Activated naive CD4-positive, alpha-beta T cell (primary cell): ENCODE measurements at regions not wholly inside any gene's neighbourhood (a gene's known extent, or its start where the extent isn't known, plus 50 kb on each side); places are given as distances from the start of the nearest gene placed in this dataset.

Experiments
- DNase-seq, 4 experiments: peaks; one replicate each; lab custom pipeline; 2025; lab: John Stamatoyannopoulos, UW

DNA sequence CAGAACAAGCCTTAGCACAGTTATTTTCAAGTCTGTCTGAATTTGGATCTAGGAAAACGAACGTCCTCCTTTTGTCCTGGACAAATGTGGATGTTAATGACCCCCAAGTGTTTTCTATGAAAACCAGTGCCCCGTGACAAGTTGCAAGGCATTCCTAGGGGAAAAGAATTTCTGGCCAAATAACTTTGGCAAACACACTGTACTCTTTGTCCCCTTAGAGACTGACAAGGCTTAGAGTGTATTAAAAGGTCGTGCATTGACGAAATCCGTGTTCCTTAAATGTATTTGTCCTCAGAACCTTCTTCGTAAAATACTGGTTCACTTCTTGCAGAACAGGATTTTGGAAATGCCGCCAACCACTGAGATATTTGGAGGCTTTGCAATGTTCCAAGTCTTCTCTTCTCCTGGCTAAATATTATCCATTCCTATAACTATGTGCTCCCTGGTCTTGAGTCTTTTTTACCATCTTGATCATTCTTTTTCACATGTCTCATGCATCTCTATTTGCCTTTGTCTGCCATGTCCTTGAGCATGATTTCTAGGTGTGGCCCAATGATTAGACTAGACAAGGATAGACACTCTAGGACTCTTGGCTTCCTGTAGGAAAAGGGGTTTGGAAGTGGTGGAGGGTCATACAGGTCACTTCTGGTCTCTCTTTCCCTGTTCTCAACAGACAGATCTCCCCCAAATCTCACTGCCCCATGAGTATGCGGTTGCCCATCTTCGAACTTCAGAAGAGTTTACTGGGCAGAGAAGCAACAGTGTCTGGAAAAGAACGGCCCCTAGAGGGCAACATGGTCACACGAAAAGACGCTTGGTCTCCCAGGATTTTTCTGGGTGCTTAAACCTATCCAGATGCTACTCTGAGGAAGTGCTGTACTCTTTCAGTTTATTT, 117.5 kb downstream of the EDEM1 start:
- DNase-seq, result no peak

DNA sequence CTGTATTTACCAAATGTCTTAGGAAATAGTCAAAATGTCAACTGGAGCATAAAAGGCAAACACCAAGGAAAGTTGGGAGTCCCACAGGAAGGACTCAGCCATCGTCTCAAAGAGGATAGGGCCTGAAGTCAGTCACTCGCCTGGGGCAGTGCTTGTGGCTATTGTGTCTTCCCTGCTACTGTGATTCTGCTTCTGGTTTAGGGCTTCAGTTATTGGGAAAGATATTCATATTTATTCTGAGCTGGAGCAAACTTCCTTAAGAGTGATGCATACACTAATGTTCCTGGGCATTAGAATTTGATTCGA, 118.1 kb downstream of the EDEM1 start:
- no peak for DNase-seq

DNA sequence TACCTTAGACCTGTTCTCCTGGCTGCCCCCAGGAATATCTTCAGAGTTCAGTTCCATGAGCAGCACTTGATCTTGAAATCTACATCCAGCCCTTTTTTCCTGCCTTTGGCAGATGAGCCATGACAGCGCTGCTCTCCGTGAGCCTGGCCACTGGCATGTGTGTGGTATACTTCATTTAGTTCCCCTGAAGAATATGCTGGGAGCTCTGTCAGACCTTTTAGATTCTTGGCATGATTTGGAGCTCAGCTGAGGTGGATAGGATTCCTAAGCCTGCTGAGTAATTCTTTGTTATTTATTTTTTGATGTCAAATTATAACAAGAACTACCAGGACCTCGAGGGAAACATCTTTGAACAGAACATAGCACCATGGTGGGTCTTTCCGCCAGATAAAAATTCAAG, 121.7 kb downstream of the EDEM1 start:
- DNase-seq, result no peak

DNA sequence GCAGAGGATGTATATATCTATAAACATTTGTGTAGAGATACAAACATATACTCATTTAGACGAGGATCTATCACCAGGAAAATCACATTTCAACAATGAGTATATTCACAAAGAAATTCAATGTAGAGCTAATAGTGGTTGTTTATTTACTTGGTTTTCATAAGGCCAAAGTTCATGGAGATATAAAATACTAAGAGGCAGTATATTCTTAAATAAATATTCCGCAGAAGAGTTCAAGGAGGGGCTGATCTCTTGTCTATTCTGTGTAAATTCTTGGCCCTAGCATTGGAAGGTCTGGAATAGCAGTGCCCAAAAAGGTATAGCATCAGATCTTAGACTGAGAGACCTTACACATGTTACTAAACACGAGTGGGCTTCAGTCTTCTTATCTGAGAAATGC, 122.1 kb downstream of the EDEM1 start:
- no peak for DNase-seq

DNA sequence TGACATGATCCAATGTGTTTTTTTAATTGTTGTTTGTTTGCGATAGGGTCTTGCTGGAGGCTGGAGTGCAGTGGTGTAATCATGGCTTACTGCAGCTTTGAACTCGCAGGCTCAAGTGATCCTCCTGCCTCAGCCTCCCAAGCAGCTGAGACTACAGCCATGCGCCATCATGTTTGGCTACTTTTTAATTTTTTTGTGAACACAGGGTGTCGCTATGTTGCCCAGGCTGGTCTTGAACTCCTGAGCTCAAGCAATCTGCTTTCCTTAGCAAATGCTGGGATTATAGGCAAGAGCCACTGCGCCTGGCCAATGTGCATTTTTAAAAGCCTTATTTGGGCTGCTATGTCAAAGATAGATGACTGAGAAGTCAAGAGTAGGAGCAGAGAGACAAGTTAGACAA, 123.0 kb downstream of the EDEM1 start:
- DNase-seq, result no peak

DNA sequence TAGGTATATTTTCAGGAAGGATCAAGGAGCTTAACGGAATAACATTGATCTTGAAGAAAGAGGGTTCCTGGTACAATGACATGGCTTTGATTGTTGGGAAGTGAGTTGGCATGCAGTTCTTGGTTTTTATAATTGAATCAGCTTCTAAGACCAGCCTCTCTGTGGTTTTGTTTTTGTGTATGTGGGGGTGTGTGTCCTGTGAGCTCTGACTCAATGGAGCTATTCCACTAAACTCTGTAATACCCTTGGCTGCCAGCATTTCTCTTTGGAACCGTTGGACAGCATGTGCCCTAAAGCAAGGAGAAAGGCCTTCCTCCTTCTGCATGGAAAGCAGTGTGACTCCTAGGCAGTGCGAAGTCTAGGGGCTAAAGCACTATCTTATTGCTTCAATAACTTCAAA, 124.8 kb downstream of the EDEM1 start:
- no peak for DNase-seq

DNA sequence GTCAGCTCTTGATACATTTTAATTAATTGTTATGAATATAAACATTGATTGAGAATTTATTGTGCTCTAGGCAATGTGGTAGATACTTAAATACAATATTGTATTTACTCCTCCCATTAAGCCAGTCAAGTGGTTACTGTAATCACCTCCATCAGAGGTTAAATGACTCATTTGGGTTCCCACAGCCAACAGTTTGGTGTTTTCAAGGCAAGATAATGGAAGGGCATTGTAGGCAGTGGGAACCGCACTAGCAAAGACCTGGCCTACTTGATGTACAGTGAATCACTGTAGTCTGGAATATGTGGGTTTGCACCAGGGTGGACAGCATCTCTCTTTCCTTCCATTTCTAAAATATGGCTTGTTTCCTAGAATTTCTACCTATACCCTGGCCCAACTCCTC, 127.4 kb downstream of the EDEM1 start:
- DNase-seq, result no peak

DNA sequence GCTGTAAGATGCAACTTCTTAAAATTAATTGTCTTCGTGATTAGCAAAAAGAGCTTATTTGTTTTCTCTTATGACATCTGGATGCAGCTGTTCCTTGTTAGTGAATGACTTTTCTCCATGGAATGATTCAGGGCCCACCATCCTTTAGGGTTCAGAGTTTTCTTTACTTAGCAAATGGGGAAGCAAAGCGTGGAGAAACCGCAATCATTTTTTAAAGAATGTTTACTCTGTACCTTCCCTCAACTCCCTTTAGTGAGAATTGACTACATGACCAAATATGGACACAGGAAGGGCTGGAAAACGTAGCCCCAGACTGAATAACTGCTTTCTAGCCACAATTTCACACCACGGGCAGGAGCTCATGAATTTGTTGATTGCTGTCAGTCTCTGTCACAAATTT, 130.1 kb downstream of the EDEM1 start:
- no peak for DNase-seq

DNA sequence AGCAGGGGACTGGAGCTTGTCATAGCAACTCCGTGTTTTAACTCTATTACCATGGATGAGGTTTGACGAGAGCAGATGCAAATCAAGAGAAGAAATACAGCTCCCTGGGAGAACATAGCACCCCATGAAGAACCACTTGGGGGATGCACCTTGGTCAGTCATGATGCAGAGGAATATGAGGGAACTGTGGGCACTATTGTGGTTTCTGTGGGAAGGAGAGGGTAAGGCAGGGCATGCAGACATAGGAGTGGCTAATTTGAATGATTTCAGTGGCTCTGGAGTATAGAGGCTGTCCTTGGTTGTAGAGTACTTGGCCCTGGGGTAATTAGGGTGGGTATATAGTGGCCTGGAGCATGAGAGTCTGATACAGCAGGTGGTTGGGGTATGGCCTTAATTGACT, 131.9 kb downstream of the EDEM1 start:
- no peak for DNase-seq

DNA sequence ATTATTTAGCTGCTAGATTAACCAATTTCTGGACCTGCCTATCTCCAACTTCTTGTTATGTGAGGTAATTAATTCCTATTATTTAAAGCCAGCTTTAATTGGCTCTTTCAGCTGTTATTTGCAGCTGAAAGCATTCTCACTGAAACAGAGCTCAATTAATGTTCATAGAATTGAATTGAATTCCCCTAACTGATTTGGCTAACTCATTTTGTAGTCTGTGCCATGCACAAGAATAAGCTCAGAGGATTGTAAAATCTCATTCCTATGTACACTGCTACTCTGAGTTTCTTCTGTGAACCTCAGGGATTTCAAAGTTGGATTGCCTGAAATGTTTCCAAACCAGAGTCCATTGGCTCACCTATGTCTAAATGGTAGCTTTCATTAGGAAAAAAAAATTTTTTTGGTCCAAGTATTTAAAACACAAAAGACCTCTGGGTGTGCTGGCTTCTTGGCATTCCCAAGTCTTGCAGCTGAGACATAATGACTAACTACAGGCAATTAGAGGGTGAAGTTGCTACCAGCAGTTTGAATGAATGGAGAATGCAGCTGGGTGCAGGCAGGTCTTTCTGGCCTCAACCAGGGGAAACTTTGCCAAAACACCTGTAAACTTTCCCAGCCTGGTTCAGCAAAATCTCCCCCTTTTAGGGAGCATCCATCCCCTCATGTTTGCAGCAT, 134.3 kb downstream of the EDEM1 start:
- DNase-seq, result no peak

DNA sequence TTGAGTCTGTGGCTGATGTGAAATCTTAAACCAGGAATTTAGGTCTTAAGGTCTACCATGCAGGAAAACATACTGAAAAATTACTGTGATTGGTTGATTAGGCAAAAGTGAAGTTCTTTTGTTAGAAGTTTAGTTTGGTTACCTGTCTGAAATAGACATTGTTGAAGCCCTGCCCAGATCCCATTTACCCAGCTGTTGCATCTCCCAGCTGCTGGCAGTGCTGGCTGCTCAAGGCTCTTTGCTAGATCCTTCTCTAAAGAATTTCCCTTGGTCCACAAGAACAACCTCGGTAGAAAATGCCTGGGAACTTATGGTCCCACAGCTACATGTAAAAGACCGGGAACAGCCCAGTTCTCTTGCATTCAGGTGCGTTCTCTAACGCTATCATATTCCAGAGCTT, 137.3 kb downstream of the EDEM1 start:
- DNase-seq, result no peak

DNA sequence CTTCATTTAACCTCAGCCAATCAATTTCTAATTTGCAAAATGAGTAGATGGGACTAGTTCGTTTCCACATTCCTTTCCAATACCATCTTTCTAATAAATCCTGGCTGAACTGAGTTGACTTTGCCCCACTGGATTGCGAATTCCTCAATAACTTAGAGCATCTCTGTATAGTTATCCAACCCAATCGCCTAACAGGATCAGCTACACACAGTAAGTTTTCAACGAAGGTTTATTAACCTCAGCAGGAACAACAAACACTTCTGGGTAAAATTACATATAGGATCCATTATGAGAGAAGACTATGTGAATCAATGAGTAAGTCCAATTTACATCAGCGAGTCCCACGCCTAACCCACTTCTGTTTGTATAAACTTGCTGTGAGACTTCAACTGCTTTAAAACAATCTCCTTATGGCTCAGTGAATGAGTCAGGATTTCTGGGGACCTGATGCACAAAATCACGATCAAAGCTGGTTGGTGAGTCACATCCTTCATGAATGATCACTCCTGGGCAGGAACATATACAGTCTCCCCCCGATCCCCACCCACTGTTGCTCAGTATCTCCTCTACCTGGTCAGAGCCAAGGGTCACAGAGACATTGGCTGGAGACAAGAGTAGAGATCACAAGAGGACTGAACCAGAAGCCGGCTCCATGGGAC, 142.8 kb downstream of the EDEM1 start:
- no peak for DNase-seq

DNA sequence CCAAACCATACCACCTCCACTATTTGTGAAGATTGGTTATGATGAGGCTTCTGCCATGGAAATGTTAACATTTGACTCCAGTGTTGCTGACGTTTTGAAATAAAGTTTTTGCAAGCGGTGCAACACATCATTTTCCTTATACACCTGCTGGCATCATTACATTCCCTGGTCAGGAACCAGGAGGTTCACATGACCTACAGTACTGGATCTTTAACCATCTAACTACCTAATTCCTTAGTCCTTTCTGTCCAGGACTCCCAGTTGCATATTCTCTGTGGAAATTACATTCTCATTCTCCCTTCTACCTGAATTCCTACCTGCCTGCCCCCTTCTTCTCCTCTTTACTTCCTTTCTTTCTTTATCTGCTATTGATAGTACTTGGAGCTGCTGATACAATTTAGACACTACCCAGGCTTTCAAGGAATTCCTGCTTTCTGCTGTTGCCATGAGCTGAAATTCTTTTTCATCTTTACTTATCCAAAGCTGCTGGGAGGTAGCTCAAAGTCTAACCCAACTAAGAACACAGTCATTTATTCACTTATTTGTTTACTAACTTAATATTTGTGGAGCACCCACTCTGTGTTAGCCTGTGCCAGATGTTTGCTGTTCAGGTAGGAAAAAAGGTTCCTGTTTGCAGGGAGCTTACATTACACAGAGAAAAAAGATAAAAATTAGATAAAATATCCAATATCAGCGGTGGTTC, 144.2 kb downstream of the EDEM1 start:
- no peak for DNase-seq

DNA sequence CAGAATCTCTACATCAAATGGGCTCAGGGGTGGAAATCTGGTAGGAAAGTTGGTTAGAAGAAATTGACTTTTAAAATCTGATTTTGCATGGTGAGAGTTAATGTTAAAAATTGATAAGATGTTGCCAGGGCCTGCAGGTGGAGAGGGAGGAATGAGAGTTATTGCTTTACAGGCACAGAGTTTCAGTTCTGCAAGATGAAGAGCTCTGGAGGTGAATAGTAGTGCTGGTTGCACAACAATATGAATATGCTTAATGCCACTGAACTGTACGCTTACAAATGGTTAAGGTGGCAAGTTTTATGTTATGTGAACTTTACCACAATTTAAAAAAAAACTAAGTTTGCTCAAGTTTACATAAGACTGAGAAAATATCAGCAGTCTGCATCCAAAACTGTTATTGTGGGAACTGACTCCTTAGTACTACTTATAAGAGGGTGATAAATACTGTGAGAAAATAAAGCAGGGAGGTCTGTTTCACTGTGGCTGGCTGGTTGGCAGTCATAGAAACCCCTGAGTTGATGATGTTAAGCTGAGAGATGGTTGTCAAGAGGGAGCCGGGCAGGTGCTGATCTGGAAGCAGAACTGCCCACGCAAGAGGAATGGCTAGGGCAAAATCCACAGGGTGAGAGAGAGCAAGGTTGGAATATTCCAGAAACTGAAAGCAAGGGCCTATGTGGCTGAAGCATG, 144.9 kb downstream of the EDEM1 start:
- no peak for DNase-seq

DNA sequence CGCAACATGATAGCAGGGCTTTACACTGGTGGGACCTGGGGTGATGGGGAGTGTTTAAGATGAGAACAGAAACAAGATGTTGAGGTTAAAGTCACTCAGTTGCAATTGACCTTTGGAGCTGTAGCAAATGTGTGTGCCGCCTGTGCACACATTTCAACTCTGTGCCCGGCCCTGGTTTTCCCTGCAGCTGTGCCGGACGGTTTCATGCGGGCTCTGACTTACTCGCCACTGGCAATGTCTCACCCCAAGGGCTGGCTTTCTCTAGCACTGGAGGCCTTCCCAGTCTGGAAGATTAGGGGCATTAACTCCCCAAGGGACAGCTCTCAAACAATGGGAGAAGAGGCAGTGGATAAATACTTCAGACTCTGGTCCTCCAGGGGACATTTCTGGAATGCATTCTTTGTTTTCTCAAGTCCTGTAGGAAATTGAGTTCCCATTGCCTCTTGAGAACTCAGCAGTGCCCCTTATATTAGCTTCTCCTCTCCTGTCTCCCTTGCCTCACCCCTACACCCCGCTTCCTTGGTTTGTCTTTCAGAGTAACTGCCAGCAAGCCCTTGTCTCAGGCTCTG, 152.5 kb downstream of the EDEM1 start:
- DNase-seq, result no peak

DNA sequence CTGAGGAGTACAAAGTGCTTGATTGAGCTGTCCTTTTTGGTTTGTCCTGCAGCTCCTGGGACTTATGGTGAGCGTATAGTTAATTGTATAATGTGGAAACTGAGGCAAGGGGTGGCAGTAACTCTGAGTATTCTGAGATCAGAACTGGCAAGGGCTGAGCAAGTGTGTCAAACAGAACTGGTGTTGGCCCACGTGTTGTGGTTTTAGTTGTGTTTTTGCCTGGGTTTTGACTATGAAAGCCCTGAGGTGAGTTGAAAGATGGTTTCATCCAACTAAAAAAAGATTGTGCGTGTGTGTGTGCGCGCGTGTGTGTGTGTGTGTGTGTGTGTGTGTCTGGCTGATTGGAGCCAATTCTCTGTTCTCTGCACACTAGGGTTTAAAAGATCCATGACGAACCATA, 154.1 kb downstream of the EDEM1 start:
- DNase-seq, result no peak

DNA sequence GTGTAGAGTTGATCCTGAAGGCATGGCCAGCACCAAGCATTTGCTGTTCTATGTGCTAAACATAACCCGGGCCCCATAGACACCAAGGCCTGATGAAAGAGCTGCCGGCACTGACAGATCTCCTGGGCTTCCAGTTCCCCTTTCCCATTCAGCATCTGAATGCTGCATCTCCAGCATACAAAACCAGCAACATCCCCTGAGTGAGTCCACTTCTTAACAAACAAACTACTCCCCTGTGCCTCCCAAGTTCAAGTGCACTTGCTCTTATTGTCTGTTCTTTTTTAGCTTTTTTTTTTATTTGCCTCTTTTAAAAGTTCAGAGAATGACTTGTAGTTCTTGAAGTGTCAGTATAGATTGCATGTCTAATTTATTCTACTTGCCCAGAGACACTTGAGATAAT, 156.0 kb downstream of the EDEM1 start:
- no peak for DNase-seq

DNA sequence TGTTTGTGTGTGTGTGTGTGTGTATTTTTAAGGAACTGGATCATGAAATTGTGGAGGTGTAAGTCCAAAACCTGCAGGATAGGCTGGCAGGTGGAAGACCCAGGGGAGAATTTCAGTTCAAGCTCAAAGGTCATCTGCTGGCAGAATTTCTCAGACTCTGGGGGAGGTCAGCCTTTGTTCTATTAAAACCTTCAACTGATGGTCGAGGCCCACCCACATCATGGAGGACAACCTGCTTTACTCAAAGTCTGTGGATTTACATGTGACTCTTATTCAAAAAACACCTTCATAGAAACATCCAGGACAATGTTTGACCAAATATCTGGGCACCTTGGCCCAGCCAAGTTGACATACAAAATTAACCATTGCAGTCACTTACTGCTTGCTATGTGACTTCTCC, 157.2 kb downstream of the EDEM1 start:
- DNase-seq, result no peak

DNA sequence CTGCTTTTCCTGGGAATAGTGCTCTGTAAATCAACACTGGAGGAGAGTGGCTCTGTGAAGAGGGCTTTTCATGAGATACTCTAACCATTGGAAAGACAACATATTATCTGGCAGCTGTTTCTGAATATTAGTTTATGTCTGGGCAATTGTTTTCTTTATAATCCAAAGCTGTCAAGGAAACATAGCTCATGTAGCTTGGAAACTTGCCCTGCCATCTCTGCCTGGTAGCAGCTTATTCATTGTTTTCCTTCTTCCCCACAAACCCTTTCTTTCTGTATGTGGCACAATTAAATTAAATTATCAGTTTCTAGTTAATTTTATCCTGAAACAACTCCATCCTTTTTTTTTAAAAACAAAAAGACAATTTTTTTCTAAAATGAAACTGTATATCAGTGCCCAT, 160.0 kb downstream of the EDEM1 start:
- no peak for DNase-seq

DNA sequence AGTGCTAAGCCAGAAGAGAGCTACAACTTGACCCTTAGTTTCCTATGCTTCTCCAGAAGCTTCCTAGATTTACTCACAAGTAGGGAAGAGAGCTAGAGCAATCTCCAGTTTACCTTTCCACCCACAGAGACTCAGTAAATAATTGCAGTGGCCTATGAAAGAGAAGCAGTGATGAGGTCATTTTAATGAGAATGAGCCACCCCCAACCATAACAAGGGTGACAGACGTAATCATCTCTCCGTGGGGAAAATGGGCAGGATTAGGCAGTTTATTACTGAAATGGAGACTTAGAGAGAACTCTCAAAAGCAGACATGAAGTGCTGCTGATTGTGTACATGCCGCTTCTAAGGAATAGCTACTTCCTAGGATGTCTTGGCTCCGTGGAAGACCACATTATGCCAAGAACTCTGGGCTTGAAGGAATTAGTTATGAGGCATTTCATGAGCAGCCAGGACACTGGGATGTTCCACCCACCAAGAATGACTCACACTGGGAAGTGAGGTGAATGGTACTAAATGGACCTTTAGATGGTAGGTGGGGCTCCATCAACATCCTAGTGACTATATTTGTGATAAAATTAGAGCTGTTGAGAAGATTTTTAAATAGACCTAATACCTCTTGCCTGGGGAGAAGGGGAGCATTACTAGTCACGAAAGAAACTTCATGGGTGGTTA, 160.9 kb downstream of the EDEM1 start:
- no peak for DNase-seq

DNA sequence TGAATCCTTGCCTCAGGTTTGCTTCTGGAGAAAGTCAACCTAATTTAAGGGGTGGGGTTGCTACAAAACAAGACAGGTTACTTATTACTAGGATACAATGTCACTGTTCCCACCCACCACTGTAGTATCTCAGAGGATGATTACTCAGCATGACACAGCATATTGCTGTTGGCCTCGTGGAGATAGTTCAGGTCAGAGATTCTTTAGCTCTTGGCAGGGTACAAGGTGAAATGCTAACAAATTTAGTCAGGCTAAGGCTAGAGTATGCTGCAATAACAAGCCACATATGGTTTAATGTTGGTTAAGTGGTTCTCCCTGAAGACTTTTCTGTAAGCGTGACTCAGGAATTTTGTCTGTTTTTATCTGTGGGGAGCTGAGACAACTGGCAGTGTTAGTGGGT, 161.8 kb downstream of the EDEM1 start:
- no peak for DNase-seq
